Ovary (tissue), 7 donors: ENCODE measurements at regions not wholly inside any gene's neighbourhood (a gene's known extent, or its start where the extent isn't known, plus 50 kb on each side); places are given as distances from the start of the nearest gene placed in this dataset.

Experiments
- DNase-seq, 5 donors: peaks; one replicate each; pipeline ENCODE4 v3.0.0-alpha.2; 2019 to 2020
- H3K27ac ChIP-seq, 2 donors: fragments of 200-600 bp; one replicate each; pipeline versions ENCODE4 v1.5.1 to v1.8.0; 2019 to 2022
- H3K27me3 ChIP-seq: fragments of 200-600 bp; one replicate; pipeline ENCODE4 v1.8.0; 2022
- H3K36me3 ChIP-seq: fragments of 200-600 bp; sonication (generic); one replicate; pipeline ENCODE4 v1.5.1; 2019
- H3K4me1 ChIP-seq: one replicate; pipeline ENCODE4 v1.8.1; 2013; ENCODE audit warnings: mild to moderate bottlenecking, moderate library complexity; ENCODE audit not compliant: insufficient read depth
- H3K4me3 ChIP-seq: fragments of 200-600 bp; sonication (generic); one replicate; pipeline ENCODE4 v1.5.1; 2017
- H3K9me3 ChIP-seq, 2 donors: fragments of 200-600 bp in 1 of 2; sonication (generic) in 1 of 2; one replicate each; pipeline versions ENCODE4 v1.5.1 to v1.8.1; 2013 to 2019; ENCODE audit warnings: mild to moderate bottlenecking in 1 of 2, moderate library complexity in 1 of 2
- CTCF ChIP-seq, 3 donors: fragments of 450-650 bp in 2 of 3; fragments of 200-600 bp in 1 of 3; IDR thresholded peaks; one replicate each; pipeline versions ENCODE4 v1.5.1 to v1.8.0; 2016 to 2022; ENCODE audit warnings: antibody characterized with exemption in 3 of 3, mild to moderate bottlenecking in 1 of 3
- EP300 ChIP-seq: sonication (generic); formaldehyde crosslinking; IDR thresholded peaks from one replicate; pipeline ENCODE4 v1.6.1; 2017; ENCODE audit warnings: antibody characterized with exemption
- POLR2A ChIP-seq: fragments of 450-650 bp; IDR thresholded peaks from one replicate; pipeline ENCODE4 v1.6.1; 2017; ENCODE audit warnings: antibody characterized with exemption, mild to moderate bottlenecking, moderate library complexity
- WGBS, 3 donors: extraction: QIAGEN DNeasy Blood & Tissue Kit in 1 of 3; methylation state at CpG; one replicate each; pipeline versions ENCODE4 v1.1.5 to v1.1.7; 2013 to 2017; 5-methylcytosine and 5-hydroxymethylcytosine counted together
- intact Hi-C, 4 donors: fragments of 100-400 bp; cut with DNase I; formaldehyde crosslinking; loops; one replicate each; pipeline versions ENCODE4 v1.11.0 to v1.15.1; 2022 to 2023
- donor health status: DM: no; HTN: no; CAD: no; lungs with moderate emphysema.
- donor health status: DM: no; HTN: no; CAD: no.
- donor health status: Bipolar disorder and iron deficiency.
- donor health status: DM: no; HTN: no; CAD: no.
- donor health status: DM: yes; HTN: yes; CAD: no.

DNA sequence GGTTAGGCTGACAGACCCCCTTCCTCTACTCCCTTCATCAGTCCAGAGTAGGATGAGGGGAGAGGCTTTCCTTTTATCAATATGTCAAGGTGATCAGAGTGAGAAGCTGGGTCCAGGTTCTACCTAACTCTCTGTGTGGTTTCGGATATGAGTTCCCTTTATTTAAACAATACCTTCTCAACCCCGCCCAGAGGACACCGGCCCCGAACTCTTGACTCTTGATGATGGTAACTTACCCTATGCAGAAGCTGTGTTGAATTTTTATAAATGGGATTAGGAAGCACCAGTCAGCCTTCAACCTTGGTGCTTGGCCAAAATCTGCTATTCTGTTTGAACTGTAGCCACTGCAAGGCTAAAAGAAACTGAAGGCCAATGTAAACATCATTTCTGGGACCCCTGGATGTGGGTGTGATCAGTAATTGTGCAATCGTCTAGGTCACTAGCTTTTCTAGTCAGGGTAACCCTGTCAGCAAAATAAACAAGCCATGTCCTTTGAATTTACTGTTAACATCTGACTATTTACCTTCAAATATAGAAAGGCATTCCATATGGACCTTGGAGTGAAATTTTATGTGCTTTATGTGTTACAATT, 398.3 kb downstream of the SEC16B start:
- intact Hi-C loops, result no loop called here

DNA sequence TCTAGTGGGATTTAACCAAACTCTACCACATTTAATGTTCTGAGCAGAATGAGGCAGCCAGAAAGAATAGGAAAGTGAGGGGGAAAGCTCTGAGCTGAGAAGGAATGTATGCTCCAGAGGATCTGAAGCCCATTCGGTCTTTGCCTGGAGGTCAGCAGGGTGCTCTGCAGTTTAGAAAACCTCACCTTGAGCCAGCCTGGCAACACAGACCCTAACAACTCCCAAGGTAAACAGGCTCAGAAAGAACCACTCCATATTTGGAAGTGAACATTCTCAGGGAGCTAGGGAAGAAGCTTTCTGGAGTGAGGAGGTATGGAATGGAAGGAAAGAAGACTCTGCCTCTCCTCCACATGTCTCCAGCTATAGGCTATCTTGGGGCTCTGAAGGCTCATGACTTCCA, 398.8 kb downstream of the SEC16B start:
- H3K9me3 ChIP-seq, result no peaks in the 10 kb centered on the region
- TF ChIP-seq CTCF (IDR thresholded peaks at IDR 0.05) (no peak), POLR2A (no peak), EP300 (no peak)
- H3K27me3 ChIP-seq, result no peaks in the 10 kb centered on the region
- H3K4me3 ChIP-seq, result no peak overlapping the region
- no peak for DNase-seq
- H3K4me1 ChIP-seq, result no peaks in the 10 kb centered on the region
- intact Hi-C loops, result no loop called here
- WGBS, 3 donors, result 40 to 59% (median 40%) methylated on average over 1 of the region's 1 CpG
- no peak overlapping the region for H3K27ac ChIP-seq
- H3K36me3 ChIP-seq, result no peaks in the 10 kb centered on the region

More for the DNA sequence above, 398.3 kb downstream of the SEC16B start:
- Histone ChIP-seq H3K27me3 (no peaks in the 10 kb centered on the region), H3K4me1 (no peaks in the 10 kb centered on the region), H3K27ac (no peak overlapping the region), H3K9me3 (no peaks in the 10 kb centered on the region), H3K36me3 (no peaks in the 10 kb centered on the region), H3K4me3 (no peak overlapping the region)
- TF ChIP-seq EP300 (no peak), POLR2A (no peak), CTCF (IDR thresholded peaks at IDR 0.05) (no peak)
- no peak for DNase-seq
- 33 to 52% (median 34%) methylated on average over 5 of the region's 5 CpGs for WGBS, 3 donors

GRCh38 chr1:177569476-177569875, 398.7 kb downstream of the BRINP2 start:
- TF ChIP-seq CTCF (IDR thresholded peaks at IDR 0.05), result no peak
- TF ChIP-seq POLR2A, result no peak
- no peak for TF ChIP-seq EP300
- 83 to 93% (median 87%) methylated on average over 3 of the region's 3 CpGs for WGBS, 3 donors
- no peak for DNase-seq
- H3K4me1 ChIP-seq, result no peaks in the 10 kb centered on the region
- H3K36me3 ChIP-seq, result no peaks in the 10 kb centered on the region
- H3K4me3 ChIP-seq, result no peak overlapping the region
- H3K27ac ChIP-seq, result no peak overlapping the region
- intact Hi-C loops, result no loop called here
- no peaks in the 10 kb centered on the region for H3K27me3 ChIP-seq
- no peaks in the 10 kb centered on the region for H3K9me3 ChIP-seq

DNA sequence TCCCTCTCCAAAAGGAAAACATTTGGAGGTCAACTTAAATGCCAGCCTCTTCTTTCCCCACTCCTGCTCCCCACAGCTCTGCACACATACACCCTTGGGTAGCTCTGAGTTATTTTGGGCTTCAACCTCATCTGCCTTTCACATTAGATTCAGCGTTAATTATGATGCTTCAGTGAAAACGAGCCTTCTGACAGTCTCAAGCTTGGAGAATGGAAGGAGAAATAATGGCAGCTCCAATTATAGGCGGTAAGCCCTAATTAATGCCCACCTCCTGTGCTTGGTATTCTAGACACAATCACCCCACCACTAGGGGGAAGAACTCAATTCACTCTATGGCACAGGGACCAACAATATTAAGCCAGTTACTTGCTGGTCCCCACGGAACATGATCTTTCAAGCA, 397.9 kb downstream of the BRINP2 start:
- no peak overlapping the region for H3K27ac ChIP-seq
- no peaks in the 10 kb centered on the region for H3K27me3 ChIP-seq
- 84 to 90% (median 88%) methylated on average over 4 of the region's 4 CpGs for WGBS, 3 donors
- H3K9me3 ChIP-seq, result no peaks in the 10 kb centered on the region
- H3K4me1 ChIP-seq, result no peaks in the 10 kb centered on the region
- no peak overlapping the region for H3K4me3 ChIP-seq
- DNase-seq, result no peak
- no peak for TF ChIP-seq EP300
- TF ChIP-seq POLR2A, result no peak
- no peak for TF ChIP-seq CTCF (IDR thresholded peaks at IDR 0.05)
- intact Hi-C loops, result no loop called here
- H3K36me3 ChIP-seq, result no peaks in the 10 kb centered on the region
